Caco-2 (cell line): ENCODE measurements at regions not wholly inside any gene's neighbourhood (a gene's known extent, or its start where the extent isn't known, plus 50 kb on each side); places are given as distances from the start of the nearest gene placed in this dataset.

Experiments
- BruUV-seq: library from RNA; stranded (reverse); fragments of 400-500 nt; replicated peaks from 2 replicates; lab custom pipeline; 2021; lab: Mats Ljungman, UMichigan
- CTCF ChIA-PET: fragments of 300-600 bp; sonication (Branson Sonifier 250); formaldehyde crosslinking; loops from one replicate; lab custom pipeline; 2022; ENCODE audit warnings: antibody characterized with exemption; lab: Charles Lee
- POLR2A ChIA-PET: fragments of 300-600 bp; sonication (Branson Sonifier 250); formaldehyde crosslinking; loops from one replicate; lab custom pipeline; 2022; ENCODE audit warnings: antibody characterized with exemption; lab: Charles Lee
- DNase-seq, 2 experiments: peaks; one replicate each; pipeline versions ENCODE4 v3.0.0 to v3.0.0-alpha.2; 2020 to 2022
- H3K27me3 ChIP-seq: replicated peaks from 2 replicates; pipeline ENCODE4 v1.6.0; 2011; ENCODE audit warnings: low read length; ENCODE audit not compliant: control insufficient read depth, insufficient read depth
- H3K36me3 ChIP-seq: 2 replicates; pipeline ENCODE4 v1.5.1; 2011; ENCODE audit warnings: low read length; ENCODE audit not compliant: control insufficient read depth, insufficient read depth
- H3K4me1 ChIP-seq: fragments of 250-450 bp; sonication (Bioruptor Pico); 2 replicates; pipeline ENCODE4 v1.5.1; 2020; ENCODE audit warnings: mild to moderate bottlenecking
- H3K4me3 ChIP-seq: 2 replicates; pipeline ENCODE4 v1.5.1; 2011; ENCODE audit warnings: low read depth, mild to moderate bottlenecking, control low read depth, low read length
- H3K9me3 ChIP-seq: fragments of 250-450 bp; sonication (Bioruptor Pico); 2 replicates; pipeline ENCODE4 v1.5.1; 2020; ENCODE audit warnings: mild to moderate bottlenecking, moderate library complexity
- H3K27ac Mint-ChIP-seq: one replicate; pipeline ENCODE4 v1.8.0; 2022; ENCODE audit warnings: mixed read lengths; ENCODE audit not compliant: unreplicated experiment
- H3K27me3 Mint-ChIP-seq: one replicate; pipeline ENCODE4 v1.8.0; 2022; ENCODE audit warnings: mixed read lengths; ENCODE audit not compliant: insufficient read depth, unreplicated experiment
- H3K36me3 Mint-ChIP-seq: one replicate; pipeline ENCODE4 v1.8.0; 2022; ENCODE audit warnings: mild to moderate bottlenecking, mixed read lengths; ENCODE audit not compliant: insufficient read depth, unreplicated experiment
- H3K4me1 Mint-ChIP-seq: one replicate; pipeline ENCODE4 v1.8.0; 2022; ENCODE audit warnings: low read depth, mixed read lengths; ENCODE audit not compliant: unreplicated experiment
- H3K4me3 Mint-ChIP-seq: one replicate; pipeline ENCODE4 v1.8.0; 2022; ENCODE audit warnings: mild to moderate bottlenecking, moderate library complexity, mixed read lengths; ENCODE audit not compliant: unreplicated experiment
- H3K9me3 Mint-ChIP-seq: one replicate; pipeline ENCODE4 v1.8.0; 2022; ENCODE audit warnings: mixed read lengths; ENCODE audit not compliant: unreplicated experiment
- CTCF ChIP-seq, 2 experiments: fragments of 200-600 bp in 1 of 2; IDR thresholded peaks; 1 replicate in 1 of 2; 2 replicates in 1 of 2; pipeline versions ENCODE4 v1.5.1 to v1.8.0; 2011 to 2022; ENCODE audit warnings: antibody characterized with exemption in 1 of 2, control low read depth in 1 of 2, inconsistent platforms in 1 of 2, low read depth in 1 of 2, low read length in 1 of 2, mild to moderate bottlenecking in 1 of 2, moderate library complexity in 1 of 2; ENCODE audit not compliant: insufficient read depth in 1 of 2, severe bottlenecking in 1 of 2, unreplicated experiment in 1 of 2
- intact Hi-C: fragments of 100-400 bp; cut with micrococcal nuclease; formaldehyde crosslinking; loops from one replicate; pipeline ENCODE4 v1.10.0; 2022; ENCODE audit not compliant: unreplicated experiment

GRCh38 chr3:5476403-5476802 is 288.9 kb downstream of the EDEM1 start:
- DNase-seq: no peak
- intact Hi-C loops: no loop called here

GRCh38 chr3:5479229-5479799 is 291.8 kb downstream of the EDEM1 start:
- ChIA-PET POLR2A (no interaction called here), CTCF (no interaction called here)
- no peak overlapping the region for H3K4me3 ChIP-seq
- Mint-ChIP-seq H3K27ac (no peak overlapping the region), H3K4me1 (no peaks in the 10 kb centered on the region), H3K9me3 (no peaks in the 10 kb centered on the region), H3K36me3 (no peaks in the 10 kb centered on the region), H3K4me3 (no peak overlapping the region), H3K27me3 (no peaks in the 10 kb centered on the region)
- no peaks in the 10 kb centered on the region for H3K27me3 ChIP-seq
- TF ChIP-seq CTCF (IDR thresholded peaks at IDR 0.05; ENCODE audit: insufficient read depth in 1 of 2, low read depth in 1 of 2, low read length in 1 of 2, severe bottlenecking in 1 of 2, unreplicated experiment in 1 of 2): no peak
- H3K4me1 ChIP-seq: no peaks in the 10 kb centered on the region
- DNase-seq: no peak
- intact Hi-C loops: no loop called here
- no peaks in the 10 kb centered on the region for H3K9me3 ChIP-seq
- BruUV-seq: no TSS peak
- H3K36me3 ChIP-seq: no peaks in the 10 kb centered on the region

More at GRCh38 chr3:5476403-5476802, 288.9 kb downstream of the EDEM1 start:
- Mint-ChIP-seq H3K4me3 (no peak overlapping the region), H3K36me3 (no peaks in the 10 kb centered on the region), H3K9me3 (no peaks in the 10 kb centered on the region), H3K27me3 (no peaks in the 10 kb centered on the region), H3K4me1 (no peaks in the 10 kb centered on the region), H3K27ac (no peak overlapping the region)
- POLR2A ChIA-PET: no interaction called here
- H3K9me3 ChIP-seq: no peaks in the 10 kb centered on the region
- H3K27me3 ChIP-seq: no peaks in the 10 kb centered on the region
- H3K4me1 ChIP-seq: no peaks in the 10 kb centered on the region
- BruUV-seq: no TSS peak
- H3K4me3 ChIP-seq: no peak overlapping the region
- CTCF ChIA-PET: no interaction called here
- TF ChIP-seq CTCF (IDR thresholded peaks at IDR 0.05; ENCODE audit: insufficient read depth in 1 of 2, low read depth in 1 of 2, low read length in 1 of 2, severe bottlenecking in 1 of 2, unreplicated experiment in 1 of 2): no peak
- no peaks in the 10 kb centered on the region for H3K36me3 ChIP-seq

GRCh38 chr3:5480190-5480589 is 292.7 kb downstream of the EDEM1 start:
- no peaks in the 10 kb centered on the region for H3K9me3 Mint-ChIP-seq
- H3K4me1 Mint-ChIP-seq: no peaks in the 10 kb centered on the region
- no TSS peak for BruUV-seq
- no peak for DNase-seq
- H3K36me3 Mint-ChIP-seq: no peaks in the 10 kb centered on the region
- H3K9me3 ChIP-seq: no peaks in the 10 kb centered on the region
- no peak for TF ChIP-seq CTCF (IDR thresholded peaks at IDR 0.05; ENCODE audit: insufficient read depth in 1 of 2, low read depth in 1 of 2, low read length in 1 of 2, severe bottlenecking in 1 of 2, unreplicated experiment in 1 of 2)
- H3K4me3 ChIP-seq: no peak overlapping the region
- ChIA-PET CTCF (no interaction called here), POLR2A (no interaction called here)
- H3K27me3 Mint-ChIP-seq: no peaks in the 10 kb centered on the region
- no peak overlapping the region for H3K27ac Mint-ChIP-seq
- no peaks in the 10 kb centered on the region for H3K4me1 ChIP-seq
- no peaks in the 10 kb centered on the region for H3K36me3 ChIP-seq
- H3K4me3 Mint-ChIP-seq: no peak overlapping the region
- H3K27me3 ChIP-seq: no peaks in the 10 kb centered on the region
- intact Hi-C loops: no loop called here
